ENCODE measurements at regions not wholly inside any gene's neighbourhood (a gene's known extent, or its start where the extent isn't known, plus 50 kb on each side); places are given as distances from the start of the nearest gene placed in this dataset.

GRCh38 chr2:129720761-129721160 is 258.7 kb upstream of the RAB6C start:
- Histone ChIP-seq H3K79me2 (ENCODE audit: low read length) (no peaks in the 10 kb centered on the region), H4K20me1 (ENCODE audit: insufficient read depth, low read length) (no peaks in the 10 kb centered on the region), H3K4me3 (ENCODE audit: low read length) (no peak overlapping the region), H3F3A (ENCODE audit: insufficient read depth, low read length) (no peaks in the 10 kb centered on the region), H3K9me3 (replicated peaks; ENCODE audit: insufficient read depth, low read length) (no peaks in the 10 kb centered on the region), H2AFZ (ENCODE audit: low read length) (no peak overlapping the region), H3K36me3 (replicated peaks; ENCODE audit: insufficient read depth, low read length) (no peaks in the 10 kb centered on the region), H3K27me3 (replicated peaks; ENCODE audit: insufficient read depth, low read length) (no peaks in the 10 kb centered on the region), H3K27ac (ENCODE audit: low read length) (no peak overlapping the region), H3K4me1 (ENCODE audit: low read length) (no peaks in the 10 kb centered on the region), H3K4me2 (ENCODE audit: low read depth, low read length) (no peak overlapping the region), H3K9ac (ENCODE audit: low read length) (no peak overlapping the region), H3K9me2 (replicated peaks; ENCODE audit: insufficient read depth, low read length) (no peaks in the 10 kb centered on the region)
- TF ChIP-seq EZH2phosphoT487 (IDR thresholded peaks at IDR 0.05; ENCODE audit: low read length) = no peak
- TF ChIP-seq EZH2 (optimal IDR thresholded peaks at IDR 0.05; ENCODE audit: low read depth, low read length) = no peak
- no peak for TF ChIP-seq CTCF (IDR thresholded peaks at IDR 0.05; ENCODE audit: low read length)
- DNase-seq = no peak

GRCh38 chr2:129721236-129721635 is 258.2 kb upstream of the RAB6C start:
- no peak overlapping the region for H3K27ac ChIP-seq (ENCODE audit: low read length)
- H3K4me3 ChIP-seq (ENCODE audit: low read length) = no peak overlapping the region
- no peaks in the 10 kb centered on the region for H3K9me2 ChIP-seq (replicated peaks; ENCODE audit: insufficient read depth, low read length)
- no peak overlapping the region for H3K9ac ChIP-seq (ENCODE audit: low read length)
- H3K9me3 ChIP-seq (replicated peaks; ENCODE audit: insufficient read depth, low read length) = no peaks in the 10 kb centered on the region
- no peaks in the 10 kb centered on the region for H3F3A ChIP-seq (ENCODE audit: insufficient read depth, low read length)
- H3K4me2 ChIP-seq (ENCODE audit: low read depth, low read length) = no peak overlapping the region
- no peaks in the 10 kb centered on the region for H4K20me1 ChIP-seq (ENCODE audit: insufficient read depth, low read length)
- no peak for DNase-seq
- H3K27me3 ChIP-seq (replicated peaks; ENCODE audit: insufficient read depth, low read length) = no peaks in the 10 kb centered on the region
- H3K79me2 ChIP-seq (ENCODE audit: low read length) = no peaks in the 10 kb centered on the region
- H3K36me3 ChIP-seq (replicated peaks; ENCODE audit: insufficient read depth, low read length) = no peaks in the 10 kb centered on the region
- no peak overlapping the region for H2AFZ ChIP-seq (ENCODE audit: low read length)
- TF ChIP-seq CTCF (IDR thresholded peaks at IDR 0.05; ENCODE audit: low read length) (no peak), EZH2phosphoT487 (IDR thresholded peaks at IDR 0.05; ENCODE audit: low read length) (no peak), EZH2 (optimal IDR thresholded peaks at IDR 0.05; ENCODE audit: low read depth, low read length) (no peak)
- H3K4me1 ChIP-seq (ENCODE audit: low read length) = no peaks in the 10 kb centered on the region

- H3F3A ChIP-seq (ENCODE audit: insufficient read depth, low read length) = no peaks in the 10 kb centered on the region
- no peak overlapping the region for H3K9ac ChIP-seq (ENCODE audit: low read length)
- no peak overlapping the region for H3K27ac ChIP-seq (ENCODE audit: low read length)
- H3K9me2 ChIP-seq (replicated peaks; ENCODE audit: insufficient read depth, low read length) = no peaks in the 10 kb centered on the region
- no peaks in the 10 kb centered on the region for H3K4me1 ChIP-seq (ENCODE audit: low read length)
- no peak for TF ChIP-seq EZH2 (optimal IDR thresholded peaks at IDR 0.05; ENCODE audit: low read depth, low read length)
- TF ChIP-seq CTCF (IDR thresholded peaks at IDR 0.05; ENCODE audit: low read length) = no peak
- no peak for TF ChIP-seq EZH2phosphoT487 (IDR thresholded peaks at IDR 0.05; ENCODE audit: low read length)
- H3K36me3 ChIP-seq (replicated peaks; ENCODE audit: insufficient read depth, low read length) = no peaks in the 10 kb centered on the region
- H3K4me3 ChIP-seq (ENCODE audit: low read length) = no peak overlapping the region
- H3K9me3 ChIP-seq (replicated peaks; ENCODE audit: insufficient read depth, low read length) = no peaks in the 10 kb centered on the region
- DNase-seq = no peak
- no peaks in the 10 kb centered on the region for H3K79me2 ChIP-seq (ENCODE audit: low read length)
- H4K20me1 ChIP-seq (ENCODE audit: insufficient read depth, low read length) = no peaks in the 10 kb centered on the region
- H3K4me2 ChIP-seq (ENCODE audit: low read depth, low read length) = no peak overlapping the region
- no peak overlapping the region for H2AFZ ChIP-seq (ENCODE audit: low read length)
- H3K27me3 ChIP-seq (replicated peaks; ENCODE audit: insufficient read depth, low read length) = no peaks in the 10 kb centered on the region
Observed at GRCh38 chr2:129721846-129722245, 257.6 kb upstream of the RAB6C start.
